SK-N-SH (cell line): ENCODE measurements at regions not wholly inside any gene's neighbourhood (a gene's known extent, or its start where the extent isn't known, plus 50 kb on each side); places are given as distances from the start of the nearest gene placed in this dataset.

ENCODE experiments used
- CTCF ChIA-PET: fragments of 300-600, 350-600 bp; formaldehyde crosslinking; extraction: SDS; loops from one replicate; lab custom pipeline; 2021; lab: Yijun Ruan, JAX
- POLR2A ChIA-PET: fragments of 350-600 bp; sonication (Branson Sonifier 250); formaldehyde crosslinking; extraction: SDS; loops from one replicate; lab custom pipeline; 2020; ENCODE audit warnings: antibody characterized with exemption, inconsistent platforms; lab: Yijun Ruan, JAX
- DNase-seq: peaks from one replicate; pipeline ENCODE4 v3.0.0; 2012
- H2AFZ ChIP-seq: fragments of 200-600 bp; sonication (generic); 2 replicates; pipeline ENCODE4 v1.8.1; 2016; ENCODE audit warnings: antibody characterized with exemption, mild to moderate bottlenecking, low read depth
- H3F3A ChIP-seq: fragments of 200-600 bp; sonication (generic); replicated peaks from 2 replicates; pipeline ENCODE3; 2016; ENCODE audit warnings: antibody characterized with exemption, mild to moderate bottlenecking; ENCODE audit not compliant: insufficient read depth
- H3K27ac ChIP-seq, 2 experiments: fragments of 200-500 bp in 1 of 2; fragments of 200-600 bp in 1 of 2; sonication (Bioruptor generic) in 1 of 2; sonication (generic), shearing (Covaris generic) in 1 of 2; 2 replicates each; pipeline versions ENCODE4 v1.5.1 to v1.6.1; 2014 to 2016; ENCODE audit warnings: low read depth in 2 of 2, inconsistent platforms in 1 of 2, low read length in 1 of 2, mild to moderate bottlenecking in 1 of 2, mixed read lengths in 1 of 2
- H3K27me3 ChIP-seq: fragments of 200-600 bp; sonication (generic), shearing (Covaris generic); 2 replicates; pipeline ENCODE4 v1.6.1; 2016; ENCODE audit warnings: mixed run types; ENCODE audit not compliant: insufficient read depth
- H3K36me3 ChIP-seq, 2 experiments: fragments of 200-500 bp in 1 of 2; fragments of 200-600 bp in 1 of 2; sonication (Bioruptor generic) in 1 of 2; sonication (generic) in 1 of 2; replicated peaks in 1 of 2; 2 replicates each; pipeline versions ENCODE3 to v1.5.1; 2014 to 2016; ENCODE audit warnings: low read length in 1 of 2, mild to moderate bottlenecking in 1 of 2; ENCODE audit not compliant: insufficient read depth in 2 of 2, control insufficient read depth in 1 of 2
- H3K4me1 ChIP-seq, 2 experiments: fragments of 200-500 bp in 1 of 2; fragments of 200-600 bp in 1 of 2; sonication (Bioruptor generic) in 1 of 2; sonication (generic), shearing (Covaris generic) in 1 of 2; 2 replicates each; pipeline versions ENCODE4 v1.5.1 to v1.6.1; 2014 to 2016; ENCODE audit warnings: low read depth in 1 of 2, low read length in 1 of 2, mixed run types in 1 of 2; ENCODE audit not compliant: insufficient read depth in 2 of 2, control insufficient read depth in 1 of 2
- H3K4me2 ChIP-seq: fragments of 200-600 bp; sonication (generic), shearing (Covaris generic); 2 replicates; pipeline ENCODE4 v1.6.1; 2017; ENCODE audit warnings: mixed run types
- H3K4me3 ChIP-seq, 2 experiments: fragments of 200-500 bp in 1 of 2; fragments of 200-600 bp in 1 of 2; sonication (Bioruptor generic) in 1 of 2; sonication (generic), shearing (Covaris generic) in 1 of 2; 2 replicates each; pipeline versions ENCODE4 v1.5.1 to v1.8.1; 2014 to 2016; ENCODE audit warnings: low read depth in 2 of 2, inconsistent platforms in 1 of 2, low read length in 1 of 2, mild to moderate bottlenecking in 1 of 2, mixed read lengths in 1 of 2, moderate library complexity in 1 of 2
- H3K79me2 ChIP-seq: fragments of 200-600 bp; sonication (generic); 2 replicates; pipeline ENCODE4 v1.8.1; 2017; ENCODE audit warnings: mild to moderate bottlenecking; ENCODE audit not compliant: insufficient read depth
- H3K9ac ChIP-seq: fragments of 200-600 bp; sonication (generic); 2 replicates; pipeline ENCODE4 v1.6.1; 2017; ENCODE audit warnings: mixed run types
- H3K9me2 ChIP-seq: fragments of 200-600 bp; sonication (generic); 2 replicates; pipeline ENCODE4 v1.6.1; 2017; ENCODE audit warnings: mixed run types
- H3K9me3 ChIP-seq: fragments of 200-600 bp; sonication (generic); 2 replicates; pipeline ENCODE4 v1.6.1; 2017; ENCODE audit warnings: mixed run types, mild to moderate bottlenecking, moderate library complexity
- H4K20me1 ChIP-seq: fragments of 200-600 bp; sonication (generic); 2 replicates; pipeline ENCODE4 v1.6.1; 2017; ENCODE audit warnings: mild to moderate bottlenecking, mixed run types; ENCODE audit not compliant: insufficient read depth
- ELF1 ChIP-seq: IDR thresholded peaks from 2 replicates; pipeline ENCODE4 v1.4.0; 2012
- EP300 ChIP-seq, 2 experiments: IDR thresholded peaks; 2 replicates each; pipeline versions ENCODE4 v1.4.0 to v1.6.1; 2012; ENCODE audit warnings: borderline replicate concordance in 1 of 2, low read depth in 1 of 2, low read length in 1 of 2
- GABPA ChIP-seq: IDR thresholded peaks from 2 replicates; pipeline ENCODE4 v1.4.0; 2012; ENCODE audit warnings: low read depth, mild to moderate bottlenecking
- IRF3 ChIP-seq: fragments of 150-350 bp; IDR thresholded peaks from 2 replicates; pipeline ENCODE4 v1.6.1; 2016; ENCODE audit warnings: mild to moderate bottlenecking, low read depth, low read length
- MEF2A ChIP-seq: IDR thresholded peaks from 2 replicates; pipeline ENCODE4 v1.4.0; 2012; ENCODE audit warnings: low read depth, borderline replicate concordance
- POLR2AphosphoS5 ChIP-seq: IDR thresholded peaks from 2 replicates; pipeline ENCODE4 v1.6.1; 2012; ENCODE audit warnings: low read depth, low read length
- RAD21 ChIP-seq: IDR thresholded peaks from 2 replicates; pipeline ENCODE4 v1.6.1; 2012; ENCODE audit warnings: mild to moderate bottlenecking, low read length
- RCOR1 ChIP-seq: fragments of 150-350 bp; IDR thresholded peaks from 2 replicates; pipeline ENCODE4 v1.6.1; 2017; ENCODE audit warnings: antibody characterized with exemption, low read length
- REST ChIP-seq: IDR thresholded peaks from 2 replicates; pipeline ENCODE4 v1.6.1; 2012; ENCODE audit warnings: mild to moderate bottlenecking, low read depth, low read length, moderate library complexity
- RXRA ChIP-seq: IDR thresholded peaks from 2 replicates; pipeline ENCODE4 v1.4.0; 2012; ENCODE audit warnings: low read depth, mild to moderate bottlenecking, borderline replicate concordance
- SMC3 ChIP-seq: IDR thresholded peaks from 2 replicates; pipeline ENCODE4 v1.6.1; 2012; ENCODE audit warnings: low read depth, low read length, improper control_type of control experiment
- USF2 ChIP-seq: fragments of 150-350 bp; IDR thresholded peaks from 2 replicates; pipeline ENCODE4 v1.6.1; 2017; ENCODE audit warnings: antibody characterized with exemption, low read length, low read depth, borderline replicate concordance
- ZBTB33 ChIP-seq: IDR thresholded peaks from 2 replicates; pipeline ENCODE4 v1.4.0; 2012; ENCODE audit warnings: low read depth, borderline replicate concordance
- WGBS: methylation state at CpG from one replicate; pipeline ENCODE4 v1.1.6; 2017; ENCODE audit warnings: low lambda C conversion rate; 5-methylcytosine and 5-hydroxymethylcytosine counted together

GRCh38 chr2:21833767-21834166 lies 710.0 kb downstream of the TDRD15 start:
- DNase-seq, result no peak
- no peak overlapping the region for H3K27ac ChIP-seq
- H3K9ac ChIP-seq, result no peak overlapping the region
- WGBS, result 11% methylated on average over 2 of the region's 2 CpGs
- H3F3A ChIP-seq, result no peaks in the 10 kb centered on the region
- H2AFZ ChIP-seq, result no peak overlapping the region
- no peaks in the 10 kb centered on the region for H4K20me1 ChIP-seq
- H3K79me2 ChIP-seq, result no peaks in the 10 kb centered on the region
- no peaks in the 10 kb centered on the region for H3K36me3 ChIP-seq
- H3K27me3 ChIP-seq, result no peaks in the 10 kb centered on the region
- H3K4me2 ChIP-seq, result no peak overlapping the region
- H3K9me2 ChIP-seq, result no peaks in the 10 kb centered on the region
- no peak overlapping the region for H3K4me3 ChIP-seq
- no peaks in the 10 kb centered on the region for H3K4me1 ChIP-seq
- ChIA-PET POLR2A (no interaction called here), CTCF (interaction anchor here (0.7 to 1.1 kb wide), 3 partner anchors 12 to 20 kb away, joined by 3 read pairs; no protein-coding TSS in a partner anchor)
- TF ChIP-seq USF2 (no peak), ZBTB33 (no peak), EP300 (IDR thresholded peaks at IDR 0.05; ENCODE audit: borderline replicate concordance in 1 of 2, low read depth in 1 of 2, low read length in 1 of 2) (no peak), POLR2AphosphoS5 (no peak), RAD21 (no peak), REST (no peak), RXRA (no peak), SMC3 (no peak), GABPA (no peak), IRF3 (no peak), ELF1 (no peak), MEF2A (no peak), RCOR1 (no peak)
- H3K9me3 ChIP-seq, result no peaks in the 10 kb centered on the region
